Natural killer cell (primary cell): ENCODE measurements at regions not wholly inside any gene's neighbourhood (a gene's known extent, or its start where the extent isn't known, plus 50 kb on each side); places are given as distances from the start of the nearest gene placed in this dataset.
A peak's percentile ranks its signal among the peaks of the same experiment; 100 is the strongest.

ENCODE experiments used
- ATAC-seq, 3 donors: fragments of 150-1000 bp in 2 of 3; fragments of 200-7000 bp in 1 of 3; cut with Tn5 transposase; 1 replicate in 1 of 3; 2 replicates in 2 of 3; pipeline ENCODE4 v1.10.0; 2021; ENCODE audit warnings: mild to moderate bottlenecking in 2 of 3, moderate library complexity in 2 of 3
- DNase-seq, 2 donors: peaks; one replicate each; pipeline versions ENCODE4 v3.0.0 to v3.0.0-alpha.2; 2013 to 2021; ENCODE audit warnings: mixed read lengths in 1 of 2
- H3K27ac ChIP-seq: one replicate; pipeline ENCODE4 v1.5.1; 2013; ENCODE audit warnings: mild to moderate bottlenecking, low read length
- H3K27me3 ChIP-seq: one replicate; pipeline ENCODE4 v1.6.1; 2013; ENCODE audit warnings: low read length; ENCODE audit not compliant: control insufficient read depth, insufficient read depth
- H3K36me3 ChIP-seq: one replicate; pipeline ENCODE4 v1.6.1; 2013; ENCODE audit warnings: low read length; ENCODE audit not compliant: control insufficient read depth, insufficient read depth
- H3K4me1 ChIP-seq: one replicate; pipeline ENCODE4 v1.6.1; 2013; ENCODE audit warnings: low read length; ENCODE audit not compliant: control insufficient read depth, insufficient read depth
- H3K4me3 ChIP-seq: one replicate; pipeline ENCODE4 v1.5.1; 2013; ENCODE audit warnings: low read length
- H3K9me3 ChIP-seq: one replicate; pipeline ENCODE4 v1.6.1; 2013; ENCODE audit warnings: low read length; ENCODE audit not compliant: control insufficient read depth, insufficient read depth
- H3K27ac Mint-ChIP-seq, 2 donors: one replicate each; pipeline ENCODE4 v1.8.0; 2022; ENCODE audit warnings: mild to moderate bottlenecking in 2 of 2, mixed read lengths in 2 of 2, moderate library complexity in 1 of 2
- H3K27me3 Mint-ChIP-seq, 2 donors: one replicate each; pipeline ENCODE4 v1.8.0; 2022; ENCODE audit warnings: low read depth in 2 of 2, mixed read lengths in 2 of 2
- H3K36me3 Mint-ChIP-seq: one replicate; pipeline ENCODE4 v1.8.0; 2022; ENCODE audit warnings: mixed read lengths
- H3K4me1 Mint-ChIP-seq, 2 donors: one replicate each; pipeline ENCODE4 v1.8.0; 2022; ENCODE audit warnings: mixed read lengths in 2 of 2
- H3K4me3 Mint-ChIP-seq: one replicate; pipeline ENCODE4 v1.8.0; 2022; ENCODE audit warnings: mild to moderate bottlenecking, moderate library complexity, mixed read lengths
- H3K9me3 Mint-ChIP-seq, 2 donors: one replicate each; pipeline ENCODE4 v1.8.0; 2022; ENCODE audit warnings: mixed read lengths in 2 of 2
- WGBS: methylation state at CpG from one replicate; pipeline ENCODE4 v1.1.7; 2013; ENCODE audit warnings: missing lambda C conversion rate; ENCODE audit not compliant: insufficient coverage; 5-methylcytosine and 5-hydroxymethylcytosine counted together
- intact Hi-C: fragments of 100-400 bp; cut with micrococcal nuclease; formaldehyde crosslinking; loops from one replicate; pipeline ENCODE4 v1.14.2; 2022
- TF ChIP-seq, protein P1 (sequence below): fragments of 200-600 bp; IDR thresholded peaks from one replicate; pipeline ENCODE4 v1.8.0; 2022; ENCODE audit warnings: antibody characterized with exemption

DNA sequence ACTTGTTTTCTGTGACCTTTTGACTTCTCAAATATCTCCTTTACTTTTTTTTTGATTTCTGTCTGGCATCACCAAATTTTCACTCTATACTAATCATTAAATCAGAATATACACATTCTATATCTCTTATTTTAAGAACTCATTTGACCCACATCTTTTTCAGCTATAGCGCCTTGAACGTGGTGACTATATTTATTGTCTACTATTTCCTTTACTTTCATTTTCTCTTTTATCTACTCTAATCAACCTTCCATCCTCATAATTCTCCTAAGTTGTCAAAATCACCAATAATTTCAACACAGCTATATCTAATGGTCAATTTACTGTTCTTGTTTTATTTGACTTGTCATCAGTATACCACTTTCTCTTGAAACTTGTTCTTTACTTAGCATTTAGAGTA, 119.0 kb upstream of the CBLB start:
- H3K36me3 ChIP-seq = no peaks in the 10 kb centered on the region
- no peaks in the 10 kb centered on the region for H3K27me3 ChIP-seq
- TF ChIP-seq, protein P1, sequence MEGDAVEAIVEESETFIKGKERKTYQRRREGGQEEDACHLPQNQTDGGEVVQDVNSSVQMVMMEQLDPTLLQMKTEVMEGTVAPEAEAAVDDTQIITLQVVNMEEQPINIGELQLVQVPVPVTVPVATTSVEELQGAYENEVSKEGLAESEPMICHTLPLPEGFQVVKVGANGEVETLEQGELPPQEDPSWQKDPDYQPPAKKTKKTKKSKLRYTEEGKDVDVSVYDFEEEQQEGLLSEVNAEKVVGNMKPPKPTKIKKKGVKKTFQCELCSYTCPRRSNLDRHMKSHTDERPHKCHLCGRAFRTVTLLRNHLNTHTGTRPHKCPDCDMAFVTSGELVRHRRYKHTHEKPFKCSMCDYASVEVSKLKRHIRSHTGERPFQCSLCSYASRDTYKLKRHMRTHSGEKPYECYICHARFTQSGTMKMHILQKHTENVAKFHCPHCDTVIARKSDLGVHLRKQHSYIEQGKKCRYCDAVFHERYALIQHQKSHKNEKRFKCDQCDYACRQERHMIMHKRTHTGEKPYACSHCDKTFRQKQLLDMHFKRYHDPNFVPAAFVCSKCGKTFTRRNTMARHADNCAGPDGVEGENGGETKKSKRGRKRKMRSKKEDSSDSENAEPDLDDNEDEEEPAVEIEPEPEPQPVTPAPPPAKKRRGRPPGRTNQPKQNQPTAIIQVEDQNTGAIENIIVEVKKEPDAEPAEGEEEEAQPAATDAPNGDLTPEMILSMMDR = no peak
- H3K27ac ChIP-seq = peak overlapping the region; percentile 25
- peaks cover 9 to 13% of the 10 kb centered on the region in 2 donors for H3K9me3 Mint-ChIP-seq
- peak overlapping the region; percentile 11 for H3K4me3 ChIP-seq
- H3K4me1 ChIP-seq = no peaks in the 10 kb centered on the region
- no peaks in the 10 kb centered on the region for H3K9me3 ChIP-seq
- peaks cover 22% of the 10 kb centered on the region for H3K36me3 Mint-ChIP-seq
- peaks cover 25 to 33% of the 10 kb centered on the region in 2 donors for H3K4me1 Mint-ChIP-seq
- H3K27ac Mint-ChIP-seq = peak overlapping the region; percentile 65 to 78
- 46% methylated on average over 2 of the region's 2 CpGs for WGBS
- intact Hi-C loops = no loop called here
- ATAC-seq (peak; percentile 55 to 65 (median 58)), DNase-seq (peak in 1 of 2 donors; percentile 18)
- no peaks in the 10 kb centered on the region for H3K27me3 Mint-ChIP-seq
- H3K4me3 Mint-ChIP-seq = peak overlapping the region; percentile 85

DNA sequence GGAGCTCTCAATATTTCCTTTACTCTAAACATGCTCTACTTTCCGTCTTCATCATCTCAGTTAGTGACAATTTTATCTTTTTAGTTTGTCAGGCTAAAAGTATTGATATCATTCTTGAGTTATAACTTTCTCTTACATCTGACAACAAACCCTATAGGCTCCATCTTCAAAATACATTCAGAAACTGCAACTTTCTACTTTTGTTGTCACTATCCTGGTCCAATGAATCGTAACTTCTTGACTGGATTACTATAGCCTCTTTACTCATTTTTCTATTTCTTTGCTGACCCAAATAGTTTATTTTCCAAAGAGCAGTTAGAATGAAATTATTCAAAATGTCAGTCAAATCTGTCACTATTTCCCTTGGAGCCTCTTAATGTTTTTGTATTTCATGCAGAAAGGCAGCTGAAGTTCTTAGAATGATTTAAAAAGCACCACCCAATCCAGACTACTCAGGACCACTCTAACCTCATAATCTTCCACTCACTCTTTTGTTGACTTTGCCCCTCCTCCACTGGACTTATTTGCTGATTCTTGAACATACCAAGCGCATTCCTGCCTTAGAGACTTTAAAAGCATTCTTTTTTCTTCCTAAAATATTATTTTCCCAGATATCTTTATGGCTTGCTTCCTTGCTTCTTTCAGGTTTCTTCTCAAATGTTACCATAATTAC, 119.9 kb upstream of the CBLB start:
- H3K4me3 ChIP-seq = no peak overlapping the region
- H3K4me1 ChIP-seq = no peaks in the 10 kb centered on the region
- DNase-seq (no peak), ATAC-seq (no peak)
- H3K4me1 Mint-ChIP-seq = peaks cover 25 to 33% of the 10 kb centered on the region in 2 donors
- no peaks in the 10 kb centered on the region for H3K36me3 ChIP-seq
- WGBS = 96% methylated on average over 2 of the region's 3 CpGs
- no peaks in the 10 kb centered on the region for H3K27me3 Mint-ChIP-seq
- no peak overlapping the region for H3K27ac ChIP-seq
- H3K9me3 Mint-ChIP-seq = peaks cover 9 to 13% of the 10 kb centered on the region in 2 donors
- TF ChIP-seq, protein P1 = no peak
- H3K9me3 ChIP-seq = no peaks in the 10 kb centered on the region
- peak overlapping the region; percentile 65 to 78 for H3K27ac Mint-ChIP-seq
- peaks cover 22% of the 10 kb centered on the region for H3K36me3 Mint-ChIP-seq
- intact Hi-C loops = no loop called here
- peak overlapping the region; percentile 85 for H3K4me3 Mint-ChIP-seq
- H3K27me3 ChIP-seq = no peaks in the 10 kb centered on the region

DNA sequence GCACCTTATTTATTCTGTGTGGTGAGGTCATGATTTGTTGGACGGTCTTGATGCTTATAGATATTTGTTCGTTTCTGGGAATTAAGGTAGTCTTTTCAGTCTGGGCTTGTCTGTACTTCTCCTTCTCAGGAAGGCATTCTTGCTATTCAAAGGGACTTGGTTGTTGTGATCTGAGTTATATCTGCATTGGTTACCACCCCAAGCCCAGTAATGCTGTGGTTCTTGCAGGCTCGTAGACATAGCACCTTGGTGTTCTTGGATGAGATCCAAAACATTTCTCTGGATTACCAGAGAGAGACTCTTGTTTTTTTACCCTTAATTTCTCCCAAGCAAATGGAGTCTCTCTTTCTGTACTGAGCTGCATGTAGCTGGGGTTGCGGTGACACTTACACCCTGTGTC, 128.0 kb upstream of the CBLB start:
- H3K36me3 Mint-ChIP-seq = peaks cover 23% of the 10 kb centered on the region
- no peaks in the 10 kb centered on the region for H3K27me3 Mint-ChIP-seq
- Histone ChIP-seq H3K4me1 (no peaks in the 10 kb centered on the region), H3K27me3 (no peaks in the 10 kb centered on the region), H3K9me3 (peaks cover 8% of the 10 kb centered on the region), H3K27ac (no peak overlapping the region), H3K36me3 (no peaks in the 10 kb centered on the region), H3K4me3 (no peak overlapping the region)
- DNase-seq = no peak
- no peak overlapping the region for H3K27ac Mint-ChIP-seq
- 90% methylated on average over 4 of the region's 4 CpGs for WGBS
- ATAC-seq = no peak
- TF ChIP-seq, protein P1 = no peak
- H3K9me3 Mint-ChIP-seq = peaks cover 8 to 14% of the 10 kb centered on the region in 2 donors
- H3K4me1 Mint-ChIP-seq = peaks cover 0 to 6% of the 10 kb centered on the region in 2 donors
- intact Hi-C loops = no loop called here
- no peak overlapping the region for H3K4me3 Mint-ChIP-seq

DNA sequence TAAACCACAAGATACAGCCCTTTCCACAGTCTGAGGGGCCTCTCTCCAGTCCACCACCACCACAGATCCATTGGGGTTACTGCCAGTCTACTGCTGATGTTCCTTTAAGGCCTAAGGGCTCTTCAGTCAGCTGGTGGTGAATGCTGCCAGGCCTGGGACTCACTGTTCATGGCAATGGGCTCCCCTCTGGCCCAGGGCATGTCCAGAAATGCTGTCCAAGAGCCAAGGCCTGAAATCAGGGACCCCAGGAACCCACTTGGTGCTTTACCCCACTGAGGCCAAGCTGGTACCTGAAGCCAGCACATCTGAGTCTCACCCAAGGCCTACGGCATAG, 128.6 kb upstream of the CBLB start:
- Mint-ChIP-seq H3K4me3 (no peak overlapping the region), H3K27ac (no peak overlapping the region), H3K9me3 (peaks cover 7 to 13% of the 10 kb centered on the region in 2 donors), H3K36me3 (peaks cover 22% of the 10 kb centered on the region), H3K27me3 (no peaks in the 10 kb centered on the region), H3K4me1 (peaks cover 0 to 6% of the 10 kb centered on the region in 2 donors)
- intact Hi-C loops = no loop called here
- Histone ChIP-seq H3K36me3 (no peaks in the 10 kb centered on the region), H3K4me3 (no peak overlapping the region), H3K9me3 (peaks cover 8% of the 10 kb centered on the region), H3K4me1 (no peaks in the 10 kb centered on the region), H3K27me3 (no peaks in the 10 kb centered on the region), H3K27ac (no peak overlapping the region)
- 100% methylated on average over 1 of the region's 1 CpG for whole genome bisulfite sequencing
- ATAC-seq (no peak), DNase-seq (no peak)
- TF ChIP-seq, protein P1 = no peak
